Type B pancreatic cell (in vitro differentiated cells): ENCODE measurements at regions not wholly inside any gene's neighbourhood (a gene's known extent, or its start where the extent isn't known, plus 50 kb on each side); places are given as distances from the start of the nearest gene placed in this dataset.
"Not testable (repeated sequence)": the region's sequence is repeated elsewhere in the genome, so short reads cannot be mapped to it uniquely, and the experiment has no call there.

ENCODE experiments used
- DNase-seq: peaks from one replicate; pipeline ENCODE4 v3.0.0; 2021; ENCODE audit warnings: mixed read lengths; ENCODE audit not compliant: unreplicated experiment; ENCODE audit errors: extremely low spot score
- H3K27ac Mint-ChIP-seq: 2 replicates; pipeline ENCODE4 v1.8.0; 2021; ENCODE audit warnings: mild to moderate bottlenecking, mixed read lengths
- H3K27me3 Mint-ChIP-seq: 2 replicates; pipeline ENCODE4 v1.8.0; 2021; ENCODE audit warnings: mixed read lengths
- H3K36me3 Mint-ChIP-seq: 2 replicates; pipeline ENCODE4 v1.8.0; 2021; ENCODE audit warnings: mixed read lengths
- H3K4me1 Mint-ChIP-seq: one replicate; pipeline ENCODE4 v1.8.0; 2021; ENCODE audit warnings: mixed read lengths; ENCODE audit not compliant: unreplicated experiment
- H3K4me3 Mint-ChIP-seq: 2 replicates; pipeline ENCODE4 v1.8.0; 2021; ENCODE audit warnings: mild to moderate bottlenecking, mixed read lengths
- H3K9me3 Mint-ChIP-seq: 2 replicates; pipeline ENCODE4 v1.8.0; 2021; ENCODE audit warnings: mixed read lengths
- TF ChIP-seq, protein P1 (sequence below): fragments of 200-600 bp; sonication (generic); conservative IDR thresholded peaks from 2 replicates; pipeline ENCODE4 v1.5.0; 2021; ENCODE audit warnings: antibody characterized with exemption, mild to moderate bottlenecking

DNA sequence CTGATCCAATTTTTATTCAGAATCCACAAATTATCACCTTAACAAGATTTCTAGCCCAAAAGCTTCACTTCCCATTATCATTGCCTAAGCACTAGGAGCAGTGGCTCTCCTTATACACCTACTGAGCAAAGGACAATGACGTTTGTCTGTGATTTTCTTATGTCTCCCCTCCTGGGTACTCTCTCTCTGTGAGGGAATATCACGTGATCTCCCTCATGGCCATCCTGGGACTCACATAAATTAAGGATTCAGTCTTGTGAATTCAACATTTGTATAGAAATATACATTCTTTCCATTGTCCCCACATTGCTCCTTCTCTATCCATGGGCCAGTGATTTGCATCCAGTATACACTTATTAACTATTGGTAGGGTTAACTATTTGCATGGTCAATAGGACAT, 476.5 kb downstream of the PLK2 start:
- H3K27ac Mint-ChIP-seq = no peak overlapping the region
- H3K9me3 Mint-ChIP-seq = no peaks in the 10 kb centered on the region
- H3K4me1 Mint-ChIP-seq = no peaks in the 10 kb centered on the region
- TF ChIP-seq, protein P1, sequence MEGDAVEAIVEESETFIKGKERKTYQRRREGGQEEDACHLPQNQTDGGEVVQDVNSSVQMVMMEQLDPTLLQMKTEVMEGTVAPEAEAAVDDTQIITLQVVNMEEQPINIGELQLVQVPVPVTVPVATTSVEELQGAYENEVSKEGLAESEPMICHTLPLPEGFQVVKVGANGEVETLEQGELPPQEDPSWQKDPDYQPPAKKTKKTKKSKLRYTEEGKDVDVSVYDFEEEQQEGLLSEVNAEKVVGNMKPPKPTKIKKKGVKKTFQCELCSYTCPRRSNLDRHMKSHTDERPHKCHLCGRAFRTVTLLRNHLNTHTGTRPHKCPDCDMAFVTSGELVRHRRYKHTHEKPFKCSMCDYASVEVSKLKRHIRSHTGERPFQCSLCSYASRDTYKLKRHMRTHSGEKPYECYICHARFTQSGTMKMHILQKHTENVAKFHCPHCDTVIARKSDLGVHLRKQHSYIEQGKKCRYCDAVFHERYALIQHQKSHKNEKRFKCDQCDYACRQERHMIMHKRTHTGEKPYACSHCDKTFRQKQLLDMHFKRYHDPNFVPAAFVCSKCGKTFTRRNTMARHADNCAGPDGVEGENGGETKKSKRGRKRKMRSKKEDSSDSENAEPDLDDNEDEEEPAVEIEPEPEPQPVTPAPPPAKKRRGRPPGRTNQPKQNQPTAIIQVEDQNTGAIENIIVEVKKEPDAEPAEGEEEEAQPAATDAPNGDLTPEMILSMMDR = no peak
- H3K27me3 Mint-ChIP-seq = no peaks in the 10 kb centered on the region
- no peak for DNase-seq
- H3K4me3 Mint-ChIP-seq = no peak overlapping the region
- no peaks in the 10 kb centered on the region for H3K36me3 Mint-ChIP-seq

DNA sequence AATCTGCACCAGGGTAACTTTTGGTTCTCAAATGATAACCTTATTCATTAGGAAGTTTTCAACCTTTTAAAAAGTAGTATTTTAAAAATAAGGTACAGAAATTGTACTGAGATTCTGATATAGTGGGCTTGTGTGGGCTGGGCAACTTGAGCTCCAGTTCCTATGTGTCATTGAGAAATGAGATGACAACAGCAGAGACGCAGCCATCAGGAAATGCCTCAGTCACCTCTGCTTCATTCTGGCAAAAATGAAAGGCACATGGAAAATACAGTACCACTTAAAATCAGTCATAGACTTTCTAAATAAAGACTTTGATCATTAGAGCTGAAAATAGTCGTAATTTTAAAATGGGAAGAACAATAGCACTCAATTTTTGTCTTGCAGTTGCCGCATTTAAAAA, 480.2 kb downstream of the PLK2 start:
- DNase-seq = no peak
- Mint-ChIP-seq H3K27ac (no peak overlapping the region), H3K27me3 (no peaks in the 10 kb centered on the region), H3K4me1 (peaks cover 4% of the 10 kb centered on the region), H3K4me3 (no peak overlapping the region), H3K36me3 (no peaks in the 10 kb centered on the region), H3K9me3 (no peaks in the 10 kb centered on the region)
- TF ChIP-seq, protein P1 = no peak

DNA sequence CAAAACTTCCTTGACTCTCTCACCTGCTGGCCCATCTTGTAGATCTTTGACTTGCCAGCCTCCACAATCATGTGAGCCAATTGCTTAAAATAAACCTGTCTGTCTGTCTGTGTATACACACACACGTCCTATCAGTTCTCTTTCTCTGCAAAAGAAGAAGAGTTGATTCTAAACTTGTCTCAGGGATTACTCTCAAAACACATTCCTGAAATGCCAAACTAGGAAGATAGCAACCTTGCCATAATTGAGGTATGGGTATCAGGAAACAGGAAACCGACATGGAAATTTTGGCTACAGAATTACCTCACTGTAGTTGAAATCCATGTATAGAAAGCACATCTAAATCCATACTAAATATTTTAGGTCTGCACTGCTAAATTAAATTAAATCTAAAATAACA, 483.4 kb downstream of the PLK2 start:
- H3K9me3 Mint-ChIP-seq = peaks cover under 1% of the 10 kb centered on the region
- peaks cover 4% of the 10 kb centered on the region for H3K4me1 Mint-ChIP-seq
- no peak for DNase-seq
- no peak overlapping the region for H3K27ac Mint-ChIP-seq
- H3K4me3 Mint-ChIP-seq = no peak overlapping the region
- H3K27me3 Mint-ChIP-seq = no peaks in the 10 kb centered on the region
- TF ChIP-seq, protein P1 = no peak
- no peaks in the 10 kb centered on the region for H3K36me3 Mint-ChIP-seq

DNA sequence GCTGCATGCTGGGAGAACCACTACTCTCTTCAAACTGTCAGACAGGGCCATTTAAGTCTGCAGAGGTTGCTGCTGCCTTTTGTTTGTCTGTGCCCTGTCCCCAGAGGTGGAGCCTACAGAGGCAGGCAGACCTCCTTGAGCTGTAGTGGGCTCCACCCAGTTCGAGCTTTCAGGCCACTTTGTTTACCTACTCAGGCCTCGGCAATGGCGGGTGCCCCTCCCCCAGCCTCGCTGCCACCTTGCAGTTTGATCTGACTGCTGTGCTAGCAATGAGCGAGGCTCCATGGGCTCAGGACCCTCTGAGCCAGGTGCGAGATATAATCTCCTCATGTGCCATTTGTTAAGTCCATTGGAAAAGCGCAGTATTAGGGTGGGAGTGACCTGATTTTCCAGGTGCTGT, 487.8 kb downstream of the PLK2 start:
- not testable (repeated sequence) for DNase-seq, H3K27me3 Mint-ChIP-seq

DNA sequence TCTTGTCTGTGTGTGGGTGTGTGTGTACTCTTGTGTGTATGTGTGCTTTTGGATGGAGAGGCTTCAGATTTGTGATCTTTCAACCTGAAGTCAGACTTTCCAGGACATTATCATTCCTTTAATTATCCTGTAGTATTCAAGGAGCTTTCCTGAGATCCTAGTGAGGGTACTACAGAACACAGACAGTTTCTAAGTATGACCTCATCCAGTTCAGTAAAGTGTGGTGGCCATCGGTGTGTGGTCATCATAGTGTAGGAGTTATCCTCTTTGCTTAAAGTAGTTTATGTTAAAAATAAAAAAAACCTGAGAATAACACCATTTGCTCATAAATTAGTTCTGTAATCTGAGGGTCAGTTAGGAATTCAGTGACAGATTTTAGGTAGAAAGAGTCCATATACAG, 478.0 kb upstream of the ACTBL2 start:
- Mint-ChIP-seq H3K27ac (no peak overlapping the region), H3K4me3 (no peak overlapping the region), H3K36me3 (no peaks in the 10 kb centered on the region), H3K4me1 (peaks cover 1% of the 10 kb centered on the region), H3K9me3 (peaks cover 4% of the 10 kb centered on the region), H3K27me3 (no peaks in the 10 kb centered on the region)
- TF ChIP-seq, protein P1 = no peak
- no peak for DNase-seq

More for the DNA sequence above, 487.8 kb downstream of the PLK2 start:
- not testable (repeated sequence) for H3K4me3 Mint-ChIP-seq, H3K27ac Mint-ChIP-seq, H3K4me1 Mint-ChIP-seq, H3K9me3 Mint-ChIP-seq, H3K36me3 Mint-ChIP-seq

DNA sequence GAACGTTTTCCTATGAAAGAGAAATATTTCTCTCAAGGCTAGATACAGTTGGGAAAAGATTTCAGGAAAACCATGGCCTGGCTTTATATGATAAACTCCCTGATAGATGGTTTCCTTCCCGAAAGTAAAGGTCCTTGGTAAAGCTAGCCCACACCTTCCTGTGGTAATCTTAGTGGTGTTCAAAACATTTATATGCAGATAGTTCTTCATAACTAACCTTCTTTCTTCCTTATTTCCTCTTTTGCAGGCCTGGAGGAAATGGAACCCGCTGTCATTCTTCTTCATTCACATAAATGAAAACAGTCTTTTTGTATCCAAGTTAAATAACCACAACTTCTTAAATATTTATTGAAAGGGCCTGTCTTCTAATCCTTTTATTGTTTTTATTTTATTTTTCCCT, 474.0 kb upstream of the ACTBL2 start:
- no peaks in the 10 kb centered on the region for H3K36me3 Mint-ChIP-seq
- H3K27me3 Mint-ChIP-seq = no peaks in the 10 kb centered on the region
- DNase-seq = no peak
- peaks cover 5% of the 10 kb centered on the region for H3K9me3 Mint-ChIP-seq
- peaks cover 13% of the 10 kb centered on the region for H3K4me1 Mint-ChIP-seq
- H3K4me3 Mint-ChIP-seq = no peak overlapping the region
- TF ChIP-seq, protein P1 = no peak
- no peak overlapping the region for H3K27ac Mint-ChIP-seq
